GM12878 (cell line): ENCODE measurements at regions not wholly inside any gene's neighbourhood (a gene's known extent, or its start where the extent isn't known, plus 50 kb on each side); places are given as distances from the start of the nearest gene placed in this dataset.

Experiments
- BCL3 ChIP-seq: IDR thresholded peaks from 2 replicates; pipeline ENCODE4 v1.6.1; 2011; ENCODE audit warnings: borderline replicate concordance, low read depth, mild to moderate bottlenecking, moderate library complexity, low read length; ENCODE audit not compliant: insufficient read depth, poor library complexity, severe bottlenecking
- CTCF ChIP-seq, 3 experiments: IDR thresholded peaks in 2 of 3; conservative IDR thresholded peaks in 1 of 3; 2 replicates each; pipeline ENCODE4 v1.5.1; 2011; ENCODE audit warnings: low read depth in 3 of 3, low read length in 3 of 3, mild to moderate bottlenecking in 3 of 3, control low read depth in 2 of 3, moderate library complexity in 2 of 3, inconsistent platforms in 1 of 3, mixed read lengths in 1 of 3; ENCODE audit not compliant: control insufficient read depth in 2 of 3, insufficient read depth in 1 of 3; ENCODE audit errors: extremely low read depth in 1 of 3
- MAX ChIP-seq: IDR thresholded peaks from 2 replicates; pipeline ENCODE4 v1.6.1; 2012; ENCODE audit warnings: low read depth, low read length, improper control_type of control experiment

- TF ChIP-seq CTCF (IDR thresholded peaks at IDR 0.05 in 2 of 3, conservative IDR thresholded peaks at IDR 0.05 in 1 of 3; ENCODE audit: control insufficient read depth in 2 of 3, extremely low read depth in 1 of 3, insufficient read depth in 1 of 3, low read depth in 3 of 3, low read length in 3 of 3) (no peak), BCL3 (no peak), MAX (no peak)
Observed at GRCh38 chr10:62573929-62574328, 199.8 kb downstream of the ZNF365 start.
